Astrocyte of the spinal cord (primary cell): ENCODE measurements at regions not wholly inside any gene's neighbourhood (a gene's known extent, or its start where the extent isn't known, plus 50 kb on each side); places are given as distances from the start of the nearest gene placed in this dataset.

ENCODE experiments used
- DNase-seq: peaks from one replicate; pipeline ENCODE4 v3.0.0; 2011; ENCODE audit warnings: low read depth, low spot score
- H3K4me3 ChIP-seq: 2 replicates; pipeline ENCODE4 v1.5.1; 2011; ENCODE audit warnings: low read depth, mild to moderate bottlenecking, low read length, moderate library complexity
- in situ Hi-C: cut with HindIII; loops from 2 replicates; pipeline ENCODE4 v1.10.0; 2017; ENCODE audit warnings: low sequenced_read_pairs
- TF ChIP-seq, protein P1 (sequence below): IDR thresholded peaks from 2 replicates; pipeline ENCODE4 v1.5.1; 2012; ENCODE audit warnings: low read depth, mild to moderate bottlenecking, low read length, inconsistent platforms

DNA sequence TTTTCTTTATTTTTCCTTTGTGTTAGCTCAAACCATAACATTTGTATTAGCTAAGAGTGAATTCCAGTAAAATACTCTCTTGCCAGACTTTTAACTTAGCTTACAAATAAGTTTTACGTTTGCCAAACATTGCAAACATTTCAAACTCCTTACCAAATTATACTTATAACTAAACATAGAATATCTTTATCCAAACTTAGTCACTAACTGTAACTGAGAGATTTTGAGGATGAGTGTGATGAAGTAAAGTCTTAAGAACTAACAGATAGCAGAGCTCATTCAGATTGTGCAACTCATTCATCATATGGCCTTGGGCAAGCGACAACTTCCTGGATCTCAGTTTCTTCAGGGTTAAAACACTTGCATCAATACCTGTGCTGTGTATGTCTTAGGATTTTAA is 533.7 kb downstream of the TDRD15 start:
- no peak for DNase-seq
- TF ChIP-seq, protein P1, sequence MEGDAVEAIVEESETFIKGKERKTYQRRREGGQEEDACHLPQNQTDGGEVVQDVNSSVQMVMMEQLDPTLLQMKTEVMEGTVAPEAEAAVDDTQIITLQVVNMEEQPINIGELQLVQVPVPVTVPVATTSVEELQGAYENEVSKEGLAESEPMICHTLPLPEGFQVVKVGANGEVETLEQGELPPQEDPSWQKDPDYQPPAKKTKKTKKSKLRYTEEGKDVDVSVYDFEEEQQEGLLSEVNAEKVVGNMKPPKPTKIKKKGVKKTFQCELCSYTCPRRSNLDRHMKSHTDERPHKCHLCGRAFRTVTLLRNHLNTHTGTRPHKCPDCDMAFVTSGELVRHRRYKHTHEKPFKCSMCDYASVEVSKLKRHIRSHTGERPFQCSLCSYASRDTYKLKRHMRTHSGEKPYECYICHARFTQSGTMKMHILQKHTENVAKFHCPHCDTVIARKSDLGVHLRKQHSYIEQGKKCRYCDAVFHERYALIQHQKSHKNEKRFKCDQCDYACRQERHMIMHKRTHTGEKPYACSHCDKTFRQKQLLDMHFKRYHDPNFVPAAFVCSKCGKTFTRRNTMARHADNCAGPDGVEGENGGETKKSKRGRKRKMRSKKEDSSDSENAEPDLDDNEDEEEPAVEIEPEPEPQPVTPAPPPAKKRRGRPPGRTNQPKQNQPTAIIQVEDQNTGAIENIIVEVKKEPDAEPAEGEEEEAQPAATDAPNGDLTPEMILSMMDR, result no peak
- H3K4me3 ChIP-seq, result no peak overlapping the region
- in situ Hi-C loops, result no loop called here

DNA sequence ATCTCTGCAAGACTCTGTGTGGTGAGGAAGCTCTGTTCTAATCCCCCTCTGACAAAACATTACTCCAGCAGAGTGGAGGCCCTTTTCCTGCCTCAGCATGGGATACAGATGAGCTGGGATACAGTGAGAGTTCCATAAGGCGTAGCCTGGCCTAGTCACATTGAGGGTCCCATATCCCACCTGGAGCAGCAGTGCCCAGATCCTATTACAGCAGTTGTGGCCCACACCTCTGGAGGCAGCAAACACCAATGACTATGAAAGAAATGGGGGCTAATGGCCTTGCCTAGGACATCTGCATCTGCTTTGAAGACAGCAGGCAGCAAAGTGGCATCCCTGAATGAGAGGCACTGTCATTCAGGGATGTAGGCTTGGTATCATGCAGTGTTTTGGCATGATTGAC is 534.5 kb downstream of the TDRD15 start:
- TF ChIP-seq, protein P1, result no peak
- DNase-seq, result no peak
- no peak overlapping the region for H3K4me3 ChIP-seq
- in situ Hi-C loops, result no loop called here

DNA sequence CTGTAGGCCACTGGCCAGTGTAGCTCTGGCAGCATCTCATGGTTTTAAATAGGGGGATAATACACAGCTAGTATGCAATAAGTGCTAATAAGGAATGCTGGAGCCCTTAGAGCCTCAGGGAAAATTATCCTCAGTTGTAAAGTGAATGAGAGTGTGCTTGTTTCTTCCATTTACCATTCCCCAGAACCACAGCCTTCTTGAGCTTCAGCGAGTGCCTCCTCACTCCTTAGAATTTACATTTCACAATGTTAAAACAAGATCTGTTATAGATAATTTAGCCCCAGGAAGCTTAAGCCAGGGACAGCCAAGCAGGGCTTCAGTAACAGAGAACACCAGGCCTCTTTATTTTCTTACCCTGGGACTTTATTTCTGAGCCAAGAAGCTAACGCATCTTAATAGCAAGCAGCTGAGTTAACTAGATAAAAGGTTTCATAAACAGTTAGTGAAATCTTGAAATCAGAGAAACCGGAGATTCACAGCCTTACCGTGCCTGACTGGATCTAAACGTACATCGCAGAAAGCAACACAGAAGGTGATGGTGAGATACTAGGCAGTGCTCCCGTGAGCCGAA is 535.2 kb downstream of the TDRD15 start:
- TF ChIP-seq, protein P1, result no peak
- no peak for DNase-seq
- no peak overlapping the region for H3K4me3 ChIP-seq
- in situ Hi-C loops, result no loop called here

DNA sequence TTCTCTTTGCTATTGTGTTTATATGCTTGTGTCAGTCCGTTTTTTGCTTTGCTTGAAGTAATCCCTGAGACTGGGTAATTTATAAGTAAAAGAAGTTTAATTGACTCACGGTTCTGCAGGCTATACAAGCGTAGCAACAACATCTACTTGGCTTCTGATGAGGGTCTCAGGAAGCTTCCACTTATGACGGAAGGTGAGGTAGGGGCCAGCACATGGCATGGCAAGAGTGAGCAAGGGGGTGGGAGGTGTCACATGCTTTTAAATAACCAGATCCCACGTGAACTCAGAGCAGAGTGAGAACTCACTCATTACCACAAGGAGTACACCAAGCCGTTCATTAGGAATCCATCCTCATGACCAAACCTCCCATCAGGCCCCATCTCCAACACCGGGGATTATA is 540.3 kb downstream of the TDRD15 start:
- TF ChIP-seq, protein P1, result no peak
- in situ Hi-C loops, result no loop called here
- no peak overlapping the region for H3K4me3 ChIP-seq
- DNase-seq, result no peak

DNA sequence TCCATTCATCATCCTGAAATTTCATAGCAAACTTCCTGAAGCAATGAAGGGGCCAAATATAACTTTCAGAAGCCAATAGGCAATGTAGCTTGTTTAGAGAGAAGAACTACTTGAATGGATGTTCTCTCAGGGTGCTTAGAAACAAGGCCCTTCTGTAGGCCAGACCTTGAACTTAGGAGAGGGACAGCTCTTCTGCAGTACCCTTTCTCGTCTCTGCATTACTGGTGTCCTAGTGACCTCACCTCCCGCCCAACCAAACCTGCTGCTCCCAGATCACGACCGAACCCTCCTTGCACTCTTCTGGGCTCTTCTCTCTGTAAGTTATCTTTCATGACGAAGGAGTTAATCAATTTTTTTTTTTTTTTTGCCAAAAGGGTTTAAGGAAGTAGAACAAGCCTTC is 543.9 kb downstream of the TDRD15 start:
- no peak overlapping the region for H3K4me3 ChIP-seq
- in situ Hi-C loops, result no loop called here
- DNase-seq, result no peak
- TF ChIP-seq, protein P1, result no peak

DNA sequence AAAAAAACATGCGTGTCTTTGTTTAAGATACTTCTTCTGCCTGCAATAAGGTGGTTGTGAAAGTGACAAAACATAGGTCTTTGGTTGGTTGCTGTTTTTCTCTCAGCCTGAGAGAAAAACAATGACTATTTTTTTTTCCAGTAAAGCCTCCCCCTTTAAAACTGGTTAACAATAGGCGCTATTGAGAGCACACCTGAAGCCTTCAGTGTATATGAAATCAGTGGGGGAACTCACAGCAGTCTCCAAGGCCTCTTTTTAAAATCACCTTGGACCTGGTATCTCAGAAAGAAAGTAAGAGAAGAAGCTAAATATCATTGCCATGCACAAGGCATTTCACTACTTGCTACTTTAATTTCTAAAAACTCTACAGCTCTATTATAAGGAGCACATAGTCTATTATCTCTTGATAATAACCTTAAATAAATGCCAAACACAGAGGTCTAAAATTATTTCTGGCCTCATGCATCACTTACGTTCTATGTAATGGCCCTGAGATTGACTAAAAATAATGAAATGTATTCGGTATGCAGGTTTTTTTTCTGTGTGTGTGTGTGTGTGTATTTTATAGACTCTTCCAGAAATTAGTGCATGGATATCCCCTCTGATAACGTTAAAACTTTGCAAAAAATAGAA is 544.4 kb downstream of the TDRD15 start:
- no peak overlapping the region for H3K4me3 ChIP-seq
- TF ChIP-seq, protein P1, result no peak
- in situ Hi-C loops, result no loop called here
- DNase-seq, result no peak

DNA sequence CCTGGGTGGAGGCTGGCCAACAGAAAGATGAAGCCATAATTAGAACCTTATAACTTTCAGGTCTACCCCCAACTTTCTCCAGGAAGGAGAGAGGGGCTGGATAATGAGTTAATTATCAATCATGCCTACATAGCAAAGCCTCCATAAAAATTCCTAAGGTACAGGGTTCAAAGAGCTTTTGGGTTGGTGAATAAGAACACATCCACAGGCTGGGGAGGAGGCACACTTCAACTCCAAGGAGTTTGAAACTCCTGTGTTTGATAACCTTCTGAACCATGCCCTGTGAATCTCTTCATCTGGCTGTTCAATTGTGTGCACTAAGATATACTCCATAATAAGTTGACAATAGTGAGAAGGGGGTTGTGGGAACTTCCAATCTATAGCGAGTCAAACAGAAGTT is 552.3 kb downstream of the TDRD15 start:
- in situ Hi-C loops, result no loop called here
- TF ChIP-seq, protein P1, result no peak
- H3K4me3 ChIP-seq, result no peak overlapping the region
- no peak for DNase-seq
